T-helper 1 cell treated with Interleukin-12 subunit alpha and Interleukin-12 subunit beta and Interleukin-4 antibody, amounts not matched to agents 30 μg/mL and 1 μg/mL, for 36 hours (primary cell): ENCODE measurements at regions not wholly inside any gene's neighbourhood (a gene's known extent, or its start where the extent isn't known, plus 50 kb on each side); places are given as distances from the start of the nearest gene placed in this dataset.

ENCODE experiments used
- H3K27ac Mint-ChIP-seq: one replicate; pipeline ENCODE4 v1.8.0; 2021; ENCODE audit warnings: mild to moderate bottlenecking, mixed read lengths
- H3K27me3 Mint-ChIP-seq: one replicate; pipeline ENCODE4 v1.8.0; 2021; ENCODE audit warnings: low read depth, mixed read lengths
- H3K36me3 Mint-ChIP-seq: one replicate; pipeline ENCODE4 v1.8.0; 2021; ENCODE audit warnings: low read depth, mixed read lengths
- H3K4me1 Mint-ChIP-seq: one replicate; pipeline ENCODE4 v1.8.0; 2021; ENCODE audit warnings: low read depth, mixed read lengths
- H3K4me3 Mint-ChIP-seq: one replicate; pipeline ENCODE4 v1.8.0; 2021; ENCODE audit warnings: mild to moderate bottlenecking, moderate library complexity, mixed read lengths
- H3K9me3 Mint-ChIP-seq: one replicate; pipeline ENCODE4 v1.8.0; 2021; ENCODE audit warnings: mixed read lengths

DNA sequence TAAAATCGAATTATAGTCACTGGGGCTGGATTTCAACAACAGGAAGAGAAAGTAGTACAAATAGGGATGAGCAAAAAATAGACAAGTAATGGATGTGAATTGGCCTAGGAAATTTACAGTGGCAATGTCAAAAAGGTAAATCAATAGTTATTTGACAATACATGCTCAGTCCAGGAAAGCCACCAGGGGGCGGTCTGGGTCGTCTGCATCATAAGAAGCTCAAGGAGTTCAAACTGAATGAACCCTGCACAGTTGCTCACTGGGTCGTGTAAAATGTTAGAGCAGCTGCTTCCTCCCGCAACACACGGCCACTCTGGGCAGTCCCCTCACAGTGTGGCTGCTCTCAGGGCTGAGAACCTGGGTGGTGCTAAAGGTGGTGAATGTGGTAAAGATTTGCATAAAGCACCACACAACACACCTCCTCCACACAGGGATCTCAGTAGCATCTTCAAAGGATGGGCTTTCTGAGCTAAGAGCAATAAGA lies 85.9 kb downstream of the ZNF280B start:
- Mint-ChIP-seq H3K27ac (no peak overlapping the region), H3K4me1 (peaks cover 1% of the 10 kb centered on the region), H3K36me3 (no peaks in the 10 kb centered on the region), H3K4me3 (no peak overlapping the region), H3K9me3 (no peaks in the 10 kb centered on the region), H3K27me3 (peaks cover 34% of the 10 kb centered on the region)

DNA sequence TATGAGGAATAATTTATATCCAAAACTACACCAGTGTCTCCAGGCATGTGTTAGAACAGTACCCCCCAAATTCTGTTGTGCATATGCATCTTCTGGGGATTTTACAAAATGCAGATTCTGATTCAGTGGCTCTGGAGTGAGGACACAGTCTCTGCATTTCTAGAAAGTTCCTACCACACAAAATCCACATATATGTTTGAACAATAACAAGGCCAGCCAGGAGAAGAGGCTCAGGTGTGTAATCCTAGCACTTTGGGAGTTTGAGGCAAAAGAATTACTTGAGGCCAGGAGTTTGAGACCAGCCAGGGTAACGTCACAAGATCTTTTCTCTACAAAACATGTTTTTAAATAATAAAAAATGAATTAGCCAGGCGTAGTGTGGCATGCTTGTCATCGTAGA lies 84.9 kb downstream of the ZNF280B start:
- H3K27me3 Mint-ChIP-seq, result peaks cover 31% of the 10 kb centered on the region
- H3K9me3 Mint-ChIP-seq, result no peaks in the 10 kb centered on the region
- H3K4me1 Mint-ChIP-seq, result peaks cover 1% of the 10 kb centered on the region
- no peak overlapping the region for H3K4me3 Mint-ChIP-seq
- no peaks in the 10 kb centered on the region for H3K36me3 Mint-ChIP-seq
- H3K27ac Mint-ChIP-seq, result no peak overlapping the region

DNA sequence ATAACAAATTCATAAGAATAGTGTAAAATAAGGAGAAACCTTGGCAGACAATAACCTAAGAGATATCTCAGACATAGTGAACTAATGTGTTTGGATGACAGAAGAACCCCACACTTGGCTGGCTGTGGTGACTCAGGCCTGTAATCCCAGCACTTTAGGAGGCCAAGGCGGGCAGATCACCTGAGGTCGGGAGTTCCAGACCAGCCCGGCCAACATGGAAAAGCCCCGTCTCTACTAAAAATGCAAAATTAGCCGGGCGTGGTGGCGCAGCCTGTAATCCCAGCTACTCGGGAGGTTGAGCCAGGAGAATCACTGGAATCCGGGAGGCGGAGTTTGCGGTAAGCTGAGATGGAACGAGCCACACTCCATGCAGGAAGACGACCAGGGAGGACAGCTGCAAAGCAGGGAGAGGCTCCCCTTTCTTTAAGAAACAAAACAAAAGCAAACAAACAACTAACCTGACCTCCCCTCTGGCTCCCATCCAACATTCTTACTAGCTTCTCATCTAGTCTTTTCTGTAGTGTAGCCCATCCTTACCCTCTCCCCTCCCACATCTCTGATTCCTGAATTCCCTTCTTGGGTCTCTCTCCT lies 84.2 kb downstream of the ZNF280B start:
- H3K9me3 Mint-ChIP-seq, result no peaks in the 10 kb centered on the region
- no peaks in the 10 kb centered on the region for H3K36me3 Mint-ChIP-seq
- no peak overlapping the region for H3K27ac Mint-ChIP-seq
- no peak overlapping the region for H3K4me3 Mint-ChIP-seq
- peaks cover 1% of the 10 kb centered on the region for H3K4me1 Mint-ChIP-seq
- H3K27me3 Mint-ChIP-seq, result peaks cover 30% of the 10 kb centered on the region

GRCh38 chr22:22424956-22425355 lies 83.6 kb downstream of the ZNF280B start:
- Mint-ChIP-seq H3K36me3 (no peaks in the 10 kb centered on the region), H3K4me1 (peaks cover 1% of the 10 kb centered on the region), H3K9me3 (no peaks in the 10 kb centered on the region), H3K4me3 (no peak overlapping the region), H3K27ac (no peak overlapping the region), H3K27me3 (peaks cover 23% of the 10 kb centered on the region)

DNA sequence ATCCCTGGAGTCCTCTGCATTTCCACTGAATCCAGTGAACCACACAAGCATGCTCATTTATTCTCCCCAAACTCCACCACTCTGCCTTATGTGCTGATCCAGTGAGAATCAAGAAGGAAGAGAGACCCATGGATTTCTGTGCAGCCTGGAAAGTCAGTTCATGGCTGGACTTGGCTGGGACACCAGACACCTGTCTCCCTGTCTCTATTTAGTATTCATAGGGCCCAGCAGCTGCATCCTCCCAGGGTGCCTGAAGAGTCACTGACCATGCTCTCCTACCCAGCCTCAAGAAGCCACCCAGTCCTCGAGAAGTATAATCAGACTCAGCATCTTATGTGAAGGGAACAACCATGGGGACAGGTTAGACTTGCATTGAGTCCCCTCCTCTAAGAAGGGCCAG lies 83.2 kb downstream of the ZNF280B start:
- Mint-ChIP-seq H3K4me3 (no peak overlapping the region), H3K4me1 (peaks cover 1% of the 10 kb centered on the region), H3K27me3 (peaks cover 19% of the 10 kb centered on the region), H3K9me3 (no peaks in the 10 kb centered on the region), H3K27ac (no peak overlapping the region), H3K36me3 (no peaks in the 10 kb centered on the region)

DNA sequence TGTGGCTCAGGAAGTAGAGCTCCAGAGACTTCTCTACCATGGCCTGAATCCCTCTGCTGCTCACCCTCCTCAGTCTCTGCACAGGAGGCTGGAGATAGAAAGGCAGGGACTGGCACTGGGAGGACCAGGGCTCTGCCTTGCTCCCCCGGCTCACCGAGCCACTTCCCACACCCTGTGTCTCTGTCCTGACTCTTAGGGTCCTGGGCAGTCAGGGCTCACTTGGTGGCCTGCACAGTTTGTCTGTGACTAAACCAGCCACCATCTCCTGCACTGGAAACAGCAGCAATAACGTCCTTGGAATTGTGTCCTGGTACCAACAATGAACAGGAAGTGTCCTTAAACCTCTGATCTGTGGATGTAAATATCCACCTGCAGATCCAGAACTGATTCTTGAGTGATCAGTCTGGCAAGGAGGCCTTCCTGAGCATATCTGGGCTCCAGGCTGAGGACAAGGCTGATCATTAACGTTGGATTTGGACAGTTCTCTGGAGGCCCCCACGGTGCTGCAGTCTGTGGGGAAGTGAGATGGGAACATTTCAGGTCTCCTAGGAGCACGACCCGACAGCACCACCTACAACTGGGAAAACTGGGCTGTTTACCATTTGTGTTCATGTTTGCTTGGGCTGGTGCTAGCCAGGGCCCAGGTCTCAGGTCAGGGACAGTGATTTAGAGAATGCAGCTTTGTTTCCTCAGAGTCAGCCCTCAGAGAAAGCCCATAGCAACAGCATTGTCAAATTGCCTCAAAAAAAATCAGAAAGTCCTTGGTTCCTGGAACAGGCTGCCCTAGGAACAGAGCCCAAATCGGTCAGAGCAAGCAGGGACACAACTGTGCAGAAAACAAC lies 82.5 kb downstream of the ZNF280B start:
- H3K36me3 Mint-ChIP-seq, result no peaks in the 10 kb centered on the region
- H3K27ac Mint-ChIP-seq, result no peak overlapping the region
- H3K4me1 Mint-ChIP-seq, result peaks cover 1% of the 10 kb centered on the region
- H3K9me3 Mint-ChIP-seq, result no peaks in the 10 kb centered on the region
- H3K27me3 Mint-ChIP-seq, result peaks cover 17% of the 10 kb centered on the region
- no peak overlapping the region for H3K4me3 Mint-ChIP-seq

DNA sequence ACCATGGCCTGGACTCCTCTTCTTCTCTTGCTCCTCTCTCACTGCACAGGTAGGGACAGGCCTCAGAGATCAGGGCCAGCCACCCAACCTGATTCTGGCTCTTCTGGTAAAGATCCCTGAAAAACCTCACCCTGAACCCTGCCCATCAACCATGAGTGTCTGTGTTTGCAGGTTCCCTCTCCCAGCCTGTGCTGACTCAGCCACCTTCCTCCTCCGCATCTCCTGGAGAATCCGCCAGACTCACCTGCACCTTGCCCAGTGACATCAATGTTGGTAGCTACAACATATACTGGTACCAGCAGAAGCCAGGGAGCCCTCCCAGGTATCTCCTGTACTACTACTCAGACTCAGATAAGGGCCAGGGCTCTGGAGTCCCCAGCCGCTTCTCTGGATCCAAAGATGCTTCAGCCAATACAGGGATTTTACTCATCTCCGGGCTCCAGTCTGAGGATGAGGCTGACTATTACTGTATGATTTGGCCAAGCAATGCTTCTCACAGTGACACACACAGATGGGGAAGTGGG lies 80.9 kb downstream of the ZNF280B start:
- Mint-ChIP-seq H3K4me3 (no peak overlapping the region), H3K9me3 (no peaks in the 10 kb centered on the region), H3K27ac (no peak overlapping the region), H3K27me3 (peaks cover 15% of the 10 kb centered on the region), H3K36me3 (no peaks in the 10 kb centered on the region), H3K4me1 (no peaks in the 10 kb centered on the region)

- Mint-ChIP-seq H3K36me3 (no peaks in the 10 kb centered on the region), H3K4me3 (no peak overlapping the region), H3K27ac (no peak overlapping the region), H3K27me3 (peaks cover 18% of the 10 kb centered on the region), H3K4me1 (no peaks in the 10 kb centered on the region), H3K9me3 (no peaks in the 10 kb centered on the region)
Observed at GRCh38 chr22:22428222-22429098, 80.1 kb downstream of the ZNF280B start.

- H3K27ac Mint-ChIP-seq, result no peak overlapping the region
- H3K9me3 Mint-ChIP-seq, result no peaks in the 10 kb centered on the region
- H3K4me1 Mint-ChIP-seq, result no peaks in the 10 kb centered on the region
- H3K27me3 Mint-ChIP-seq, result peaks cover 22% of the 10 kb centered on the region
- H3K36me3 Mint-ChIP-seq, result no peaks in the 10 kb centered on the region
- H3K4me3 Mint-ChIP-seq, result no peak overlapping the region
Observed at GRCh38 chr22:22429369-22430108, 79.0 kb downstream of the ZNF280B start.

DNA sequence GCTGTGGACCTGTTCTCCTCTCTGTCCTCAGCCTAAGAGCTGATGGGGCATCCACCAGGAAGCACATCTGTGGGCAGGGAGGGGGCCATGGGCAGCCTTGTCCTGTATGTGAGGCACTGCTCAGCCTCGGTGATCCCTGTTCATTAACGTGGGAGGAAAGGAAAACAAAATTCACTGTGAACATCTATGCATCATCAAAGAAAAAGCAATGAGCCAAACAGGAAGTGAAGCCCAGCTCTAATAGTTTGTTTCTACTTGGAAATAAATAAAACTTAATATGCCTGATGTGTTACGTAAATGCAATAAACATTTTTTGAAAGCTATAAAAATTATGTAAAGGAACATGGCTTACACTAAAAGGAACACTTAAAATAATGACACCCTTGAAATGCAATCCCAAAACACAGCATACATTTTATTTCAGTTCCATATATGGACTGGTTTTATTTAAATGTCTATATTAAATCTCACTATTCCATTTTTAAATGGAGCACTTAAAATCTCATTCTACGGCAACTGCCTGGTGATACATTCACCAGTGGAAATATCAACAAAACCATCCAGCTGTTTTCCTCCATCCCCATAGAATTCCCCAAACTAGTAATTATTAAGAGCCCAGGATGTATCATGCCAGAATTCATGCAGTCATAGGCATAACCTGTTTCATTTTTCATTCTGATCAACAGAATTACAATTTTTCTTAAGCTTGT lies 78.3 kb downstream of the ZNF280B start:
- Mint-ChIP-seq H3K36me3 (no peaks in the 10 kb centered on the region), H3K4me3 (no peak overlapping the region), H3K4me1 (no peaks in the 10 kb centered on the region), H3K27me3 (peaks cover 24% of the 10 kb centered on the region), H3K27ac (no peak overlapping the region), H3K9me3 (no peaks in the 10 kb centered on the region)

DNA sequence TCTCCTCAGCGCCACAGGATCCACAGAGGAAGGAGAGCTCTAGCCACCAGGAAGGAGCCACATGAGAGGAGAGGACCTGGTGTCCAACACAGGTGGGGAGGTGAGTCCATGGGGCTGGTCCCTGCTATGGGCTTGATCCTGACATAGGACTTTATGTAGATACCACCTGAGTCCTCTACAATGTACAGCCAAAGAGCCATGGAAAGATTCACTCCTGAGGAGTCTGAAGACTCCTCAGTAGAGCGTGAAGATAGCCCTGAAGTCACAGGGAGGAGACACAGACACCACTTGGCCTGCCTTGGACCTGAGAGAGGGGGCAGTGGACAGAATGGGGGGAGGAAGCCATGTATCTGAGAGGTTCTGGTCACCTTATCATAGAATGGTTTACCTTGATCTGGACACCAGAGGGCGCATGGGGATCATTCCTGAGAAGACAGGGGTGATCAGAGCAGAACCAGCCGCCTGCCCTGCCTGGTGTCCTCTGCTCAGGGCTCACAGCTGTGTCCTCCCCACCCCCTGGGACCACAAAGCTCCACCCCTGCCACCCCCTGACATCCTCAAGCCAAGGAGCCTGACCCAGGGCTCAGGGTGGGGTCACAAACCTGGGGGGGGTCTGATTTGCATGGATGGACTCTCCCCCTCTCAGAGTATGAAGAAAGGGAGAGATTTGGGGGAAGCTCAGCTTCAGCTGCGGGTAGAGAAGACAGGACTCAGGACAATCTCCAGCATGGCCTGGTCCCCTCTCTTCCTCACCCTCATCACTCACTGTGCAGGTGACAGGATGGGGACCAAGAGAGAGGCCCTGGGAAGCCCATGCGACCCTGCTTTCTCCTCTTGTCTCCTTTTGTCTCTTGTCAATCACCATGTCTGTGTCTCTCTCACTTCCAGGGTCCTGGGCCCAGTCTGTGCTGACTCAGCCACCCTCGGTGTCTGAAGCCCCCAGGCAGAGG lies 77.0 kb downstream of the ZNF280B start:
- no peaks in the 10 kb centered on the region for H3K36me3 Mint-ChIP-seq
- H3K4me1 Mint-ChIP-seq, result no peaks in the 10 kb centered on the region
- peaks cover 24% of the 10 kb centered on the region for H3K27me3 Mint-ChIP-seq
- no peak overlapping the region for H3K4me3 Mint-ChIP-seq
- no peaks in the 10 kb centered on the region for H3K9me3 Mint-ChIP-seq
- H3K27ac Mint-ChIP-seq, result no peak overlapping the region

DNA sequence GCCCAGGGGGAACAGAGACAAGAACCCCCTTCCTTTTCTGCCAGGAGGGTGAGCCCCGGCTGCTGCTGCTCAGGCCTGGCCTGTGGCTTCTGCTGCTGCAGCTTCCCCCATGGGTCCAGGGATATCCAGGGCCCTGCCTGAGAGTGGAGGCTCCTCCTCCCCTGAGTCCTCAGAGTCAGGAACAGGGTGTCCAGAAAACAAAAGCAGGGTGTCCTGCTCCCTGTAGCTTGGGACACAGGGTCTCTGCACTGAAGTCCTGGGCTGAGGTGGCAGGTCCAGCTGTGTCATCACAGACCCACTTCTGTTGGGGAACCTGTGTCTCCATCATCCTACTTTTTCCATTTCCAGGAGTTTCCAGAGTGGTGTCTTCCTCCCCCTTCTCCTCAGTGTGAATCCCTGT lies 76.1 kb downstream of the ZNF280B start:
- Mint-ChIP-seq H3K27ac (no peak overlapping the region), H3K9me3 (no peaks in the 10 kb centered on the region), H3K4me1 (no peaks in the 10 kb centered on the region), H3K4me3 (no peak overlapping the region), H3K36me3 (no peaks in the 10 kb centered on the region), H3K27me3 (peaks cover 33% of the 10 kb centered on the region)

- H3K36me3 Mint-ChIP-seq, result no peaks in the 10 kb centered on the region
- H3K4me1 Mint-ChIP-seq, result no peaks in the 10 kb centered on the region
- H3K9me3 Mint-ChIP-seq, result no peaks in the 10 kb centered on the region
- H3K27ac Mint-ChIP-seq, result no peak overlapping the region
- peaks cover 33% of the 10 kb centered on the region for H3K27me3 Mint-ChIP-seq
- no peak overlapping the region for H3K4me3 Mint-ChIP-seq
Observed at GRCh38 chr22:22432937-22433336, 75.6 kb downstream of the ZNF280B start.
